ENCODE measurements at regions not wholly inside any gene's neighbourhood (a gene's known extent, or its start where the extent isn't known, plus 50 kb on each side); places are given as distances from the start of the nearest gene placed in this dataset.

DNA sequence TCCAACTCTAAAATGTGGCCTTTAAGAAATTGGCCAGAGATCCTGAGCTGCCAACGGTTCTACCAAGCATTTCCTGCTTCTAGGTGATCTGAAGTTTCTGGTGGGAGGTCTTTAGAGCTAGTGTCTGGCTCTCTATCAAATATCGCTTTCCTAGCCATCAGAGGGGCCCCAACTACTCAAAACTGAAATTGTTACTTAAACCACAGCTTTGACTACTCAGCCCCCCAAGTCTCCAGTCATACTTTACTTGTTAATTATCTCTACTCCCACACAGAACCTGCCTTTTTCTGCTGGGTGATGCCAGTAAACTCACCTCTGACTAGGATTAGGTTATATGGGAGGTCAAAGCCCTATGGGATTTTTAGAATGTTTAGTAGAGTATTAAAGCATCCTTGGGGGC lies 95.1 kb downstream of the FASLG start:
- no peak for DNase-seq (ENCODE audit: low read depth)

GRCh38 chr1:172754609-172755008 lies 95.7 kb downstream of the FASLG start:
- no peak for DNase-seq (ENCODE audit: low read depth)

DNA sequence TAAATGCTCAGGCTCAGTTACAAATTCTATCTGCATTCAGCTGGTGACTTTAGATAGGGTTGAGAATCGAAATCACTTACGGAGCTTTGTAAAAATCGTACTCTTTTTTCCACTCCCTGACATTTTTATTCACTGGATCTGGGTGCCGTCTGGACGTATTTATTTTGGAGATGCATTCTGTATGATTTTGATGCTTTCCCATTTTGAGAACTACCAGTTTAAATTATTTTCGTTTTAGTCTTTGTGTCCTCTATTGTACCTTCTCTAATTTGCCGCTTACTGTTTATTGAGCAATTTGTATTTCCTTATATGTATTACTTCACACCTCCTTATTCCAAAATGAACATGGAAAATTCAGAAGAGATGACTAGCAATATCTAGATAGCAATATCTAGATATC lies 96.2 kb downstream of the FASLG start:
- no peak for DNase-seq (ENCODE audit: low read depth)

- no peak for DNase-seq (ENCODE audit: low read depth)
Observed at GRCh38 chr1:172756024-172756423, 97.1 kb downstream of the FASLG start.

DNA sequence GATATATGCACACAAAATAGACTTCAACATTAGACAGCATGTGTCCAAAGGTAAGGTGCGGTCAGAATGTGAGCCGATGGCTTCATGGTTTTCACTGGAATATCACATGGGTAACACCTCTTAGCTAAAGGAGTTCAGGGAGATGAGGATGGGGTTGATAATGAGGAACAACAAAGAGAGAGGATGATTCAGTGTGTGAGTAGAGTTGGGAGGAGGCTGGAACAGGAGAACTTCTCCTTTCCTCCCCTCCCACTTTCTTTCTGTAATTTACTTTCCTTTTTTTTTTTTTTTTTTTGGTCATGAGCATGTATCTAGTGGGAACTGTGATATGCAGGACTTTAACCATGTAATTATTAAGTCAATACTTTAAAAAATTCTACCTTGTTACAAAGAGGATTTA lies 99.4 kb downstream of the FASLG start:
- DNase-seq (ENCODE audit: low read depth): no peak

DNA sequence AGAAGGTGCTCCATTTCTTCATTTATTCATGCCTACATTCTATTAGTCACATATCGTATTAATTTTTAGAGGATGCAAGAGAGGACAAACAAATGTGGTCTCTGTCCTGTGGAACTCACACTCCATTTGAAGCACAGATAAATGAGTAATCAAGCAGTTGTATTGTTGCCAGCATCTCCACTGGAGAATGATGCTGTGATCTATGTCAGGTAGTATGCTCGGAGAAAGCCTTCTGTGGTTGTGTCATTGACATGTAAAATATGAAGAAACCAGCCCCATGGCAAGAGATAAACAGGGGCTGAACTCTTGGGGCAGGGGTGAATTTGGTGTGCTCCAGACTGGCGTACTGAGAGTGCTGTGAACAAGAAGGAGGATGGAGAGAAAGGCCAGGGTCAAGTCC lies 101.2 kb downstream of the FASLG start:
- no peak for DNase-seq (ENCODE audit: low read depth)

GRCh38 chr1:172761581-172762486 lies 102.9 kb downstream of the FASLG start:
- peak; percentile 39 for DNase-seq (ENCODE audit: low read depth)

GRCh38 chr1:172763057-172763456 lies 104.2 kb downstream of the FASLG start:
- no peak for DNase-seq (ENCODE audit: low read depth)

GRCh38 chr1:172764378-172764777 lies 105.5 kb downstream of the FASLG start:
- DNase-seq (ENCODE audit: low read depth): no peak

GRCh38 chr1:172766462-172766861 lies 107.6 kb downstream of the FASLG start:
- DNase-seq (ENCODE audit: low read depth): no peak

DNA sequence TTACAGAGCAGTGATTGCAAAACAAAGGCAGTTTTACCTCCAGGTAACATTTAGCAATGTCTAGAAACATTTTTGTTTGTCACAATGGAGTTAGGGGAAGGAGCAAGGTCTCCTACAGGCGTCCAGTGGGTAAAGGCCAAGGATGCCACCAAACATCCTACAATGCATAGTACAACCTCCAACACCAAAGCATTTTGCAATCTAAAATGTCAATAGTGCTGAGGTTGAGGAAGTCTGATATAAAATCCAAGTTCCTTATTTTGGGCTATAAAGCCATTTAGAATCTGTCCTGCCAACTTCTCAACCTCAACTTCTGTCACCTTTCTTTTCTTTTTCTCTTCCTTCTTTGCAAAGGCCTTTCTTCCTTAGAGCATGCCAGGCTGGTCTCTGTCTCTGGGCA lies 111.2 kb downstream of the FASLG start:
- no peak for DNase-seq (ENCODE audit: low read depth)

DNA sequence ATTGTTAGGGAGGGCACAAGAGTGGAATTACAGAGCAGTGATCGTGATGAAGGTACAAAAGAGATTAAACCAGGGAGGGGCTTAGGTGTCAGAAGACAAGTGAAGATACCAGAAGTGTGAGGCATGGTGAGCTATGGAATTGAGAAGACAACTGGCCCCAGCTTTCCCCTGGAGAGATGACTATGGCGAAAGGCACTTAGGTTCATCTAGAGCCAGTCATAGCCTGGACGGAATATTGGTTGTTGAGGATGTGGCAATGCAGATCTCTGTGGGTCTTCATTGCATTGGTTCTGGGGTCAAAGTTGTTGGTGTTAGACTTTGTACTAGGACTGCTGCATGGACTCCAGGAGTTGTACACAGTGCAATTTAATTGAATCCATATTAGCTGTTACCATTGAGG lies 115.7 kb downstream of the FASLG start:
- DNase-seq (ENCODE audit: low read depth): no peak

- DNase-seq (ENCODE audit: low read depth): peak; percentile 57
Observed at GRCh38 chr1:172775606-172776005, 116.7 kb downstream of the FASLG start.

DNA sequence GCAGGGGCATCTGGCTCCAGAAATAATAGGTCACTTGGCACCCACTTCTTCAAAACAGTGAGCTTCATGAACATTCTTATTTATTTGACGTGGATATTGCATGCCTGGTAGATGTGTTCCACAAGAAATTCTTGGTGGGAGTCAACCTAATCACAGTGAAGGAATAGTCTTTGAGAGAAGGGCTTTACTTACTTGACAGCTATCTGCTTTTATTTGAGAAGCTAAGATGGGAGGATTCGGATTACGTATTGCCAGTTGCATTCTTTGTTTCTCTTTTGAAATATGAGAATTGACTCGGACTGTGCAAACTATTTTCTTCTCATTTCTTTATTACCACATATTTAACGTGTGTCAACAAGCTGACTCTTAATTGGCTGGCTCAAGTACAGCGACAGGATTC lies 117.2 kb downstream of the FASLG start:
- peak; percentile 38 for DNase-seq (ENCODE audit: low read depth)

- no peak for DNase-seq (ENCODE audit: low read depth)
Observed at GRCh38 chr1:172777767-172778166, 118.9 kb downstream of the FASLG start.

- peak; percentile 36 for DNase-seq (ENCODE audit: low read depth)
Observed at GRCh38 chr1:172778456-172779455, 119.9 kb downstream of the FASLG start.

DNA sequence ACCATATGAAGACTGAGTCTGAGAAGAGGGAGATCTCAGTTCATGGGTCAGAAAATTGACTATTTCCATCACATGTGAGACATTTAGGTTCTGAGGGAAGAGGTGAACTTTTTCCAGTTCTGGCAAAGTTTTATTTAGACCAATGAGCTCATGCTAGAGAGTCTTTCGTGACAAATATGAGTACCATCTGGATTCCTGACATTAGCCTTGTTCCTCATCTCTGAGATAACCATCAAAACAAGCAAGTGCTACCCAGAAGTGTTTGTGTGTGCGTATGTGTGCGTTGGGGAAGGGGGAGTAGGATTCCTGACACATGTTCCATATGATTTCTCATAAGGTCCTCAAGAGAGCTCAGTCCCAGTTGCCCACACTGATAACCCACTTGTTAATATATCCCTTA lies 120.6 kb downstream of the FASLG start:
- no peak for DNase-seq (ENCODE audit: low read depth)

- no peak for DNase-seq (ENCODE audit: low read depth)
Observed at GRCh38 chr1:172781513-172782140, 122.7 kb downstream of the FASLG start.

DNA sequence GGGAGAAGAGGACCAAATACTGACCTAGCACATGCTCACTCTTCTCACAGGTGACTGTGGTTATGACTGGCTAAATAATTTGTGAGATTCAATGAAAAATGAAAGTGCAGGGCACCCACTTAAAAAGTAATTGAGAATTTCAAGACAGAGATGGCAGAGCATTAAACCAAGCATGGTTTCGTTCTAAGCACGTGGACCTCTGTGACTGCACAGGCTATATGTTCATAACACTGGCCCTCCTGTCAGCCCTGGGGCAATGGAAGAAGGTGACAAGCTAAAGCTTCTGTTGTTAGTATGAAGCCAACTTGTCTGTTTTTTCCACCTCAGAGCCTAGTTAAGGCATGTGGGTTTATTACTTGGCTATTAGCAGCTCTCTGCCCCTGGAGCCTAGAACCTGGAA lies 130.9 kb downstream of the FASLG start:
- no peak for DNase-seq (ENCODE audit: low read depth)

- DNase-seq (ENCODE audit: low read depth): no peak
Observed at GRCh38 chr1:172790245-172790644, 131.3 kb downstream of the FASLG start.

- DNase-seq (ENCODE audit: low read depth): no peak
Observed at GRCh38 chr1:172793823-172794222, 134.9 kb downstream of the FASLG start.

DNA sequence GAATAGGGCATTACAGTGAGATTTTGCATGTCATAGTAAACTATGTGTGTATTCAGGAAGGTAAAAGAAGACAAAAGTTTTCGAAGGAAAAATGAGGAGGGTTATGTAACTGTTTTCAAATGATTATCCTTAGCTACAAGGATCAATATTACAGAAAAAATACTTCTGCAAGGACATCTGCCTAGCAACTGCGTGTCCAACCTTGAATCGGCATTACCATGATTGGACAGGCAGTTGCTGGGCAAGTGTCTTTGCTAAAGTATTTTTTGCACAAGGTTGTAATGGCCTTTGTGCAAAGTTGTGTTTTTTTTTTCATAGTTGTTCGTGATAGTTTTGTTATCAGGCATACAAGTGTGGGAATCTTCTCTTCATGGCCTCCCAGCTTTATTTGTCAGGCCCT lies 136.8 kb downstream of the FASLG start:
- no peak for DNase-seq (ENCODE audit: low read depth)
